Stimulated activated CD4-positive, alpha-beta T cell treated with anti-CD3 and anti-CD28 coated beads, Interleukin-2, amount 100 ng/mL, for 48 hours (primary cell): ENCODE measurements at regions not wholly inside any gene's neighbourhood (a gene's known extent, or its start where the extent isn't known, plus 50 kb on each side); places are given as distances from the start of the nearest gene placed in this dataset.

Source experiments
- DNase-seq, 2 donors: peaks; one replicate each; pipeline ENCODE4 v3.0.0-alpha.2; 2020

DNA sequence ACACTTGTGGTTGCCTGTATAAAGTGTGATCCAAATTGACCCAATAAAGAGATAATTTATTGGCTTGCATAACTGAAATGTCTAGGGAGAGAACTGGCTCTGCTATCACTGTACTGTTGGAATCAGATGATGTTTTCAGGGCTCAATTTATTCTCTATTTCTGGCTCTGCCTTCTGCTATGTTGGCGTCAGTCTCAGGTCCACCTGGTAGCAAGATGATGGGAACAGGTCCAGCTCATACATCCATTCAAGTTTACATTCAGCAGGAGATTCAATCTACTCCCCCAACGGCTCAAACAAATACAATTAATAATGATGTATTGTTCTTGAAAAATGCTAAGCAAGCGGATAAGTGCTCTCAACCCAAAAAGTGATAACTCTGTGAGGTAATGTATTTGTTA lies 297.7 kb upstream of the SYT4 start:
- no peak for DNase-seq

DNA sequence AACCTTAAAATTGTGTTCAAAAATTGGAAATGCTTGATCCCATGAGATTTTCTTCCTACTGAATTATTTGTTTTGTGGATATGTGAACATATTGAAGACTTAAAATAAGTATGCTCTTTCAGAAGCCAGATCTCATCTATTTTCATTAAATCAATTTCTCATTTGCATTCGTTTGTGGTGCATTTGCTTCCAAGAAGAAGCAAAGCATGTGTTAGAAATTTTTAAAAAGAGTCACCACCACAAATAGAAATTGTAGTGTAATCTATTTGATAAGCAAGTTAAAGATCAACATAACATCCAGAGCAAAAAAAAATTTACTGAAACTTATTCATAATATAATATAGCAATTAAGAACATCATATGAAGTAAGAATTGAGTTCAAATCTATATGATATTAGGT lies 300.9 kb upstream of the SYT4 start:
- DNase-seq: no peak

DNA sequence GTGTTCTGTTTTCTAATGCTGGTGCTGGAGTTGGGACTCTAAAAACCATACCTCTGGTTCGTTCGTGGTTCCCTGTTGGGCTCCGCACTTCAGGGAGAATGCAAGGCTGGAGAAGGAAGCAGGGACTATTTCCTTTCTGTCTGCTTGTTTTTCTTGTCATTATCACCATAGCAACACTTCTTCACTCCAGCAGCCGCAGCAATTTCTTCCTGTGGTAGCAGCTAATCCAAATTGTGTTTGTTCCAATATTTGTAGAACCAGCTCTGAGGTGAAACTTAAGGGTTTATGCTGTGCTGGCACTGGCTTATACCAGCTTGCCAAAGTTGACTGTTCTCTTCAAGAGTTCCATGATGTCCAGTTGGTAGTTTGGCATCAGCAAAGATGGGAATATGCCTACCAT lies 301.4 kb upstream of the SYT4 start:
- no peak for DNase-seq

DNA sequence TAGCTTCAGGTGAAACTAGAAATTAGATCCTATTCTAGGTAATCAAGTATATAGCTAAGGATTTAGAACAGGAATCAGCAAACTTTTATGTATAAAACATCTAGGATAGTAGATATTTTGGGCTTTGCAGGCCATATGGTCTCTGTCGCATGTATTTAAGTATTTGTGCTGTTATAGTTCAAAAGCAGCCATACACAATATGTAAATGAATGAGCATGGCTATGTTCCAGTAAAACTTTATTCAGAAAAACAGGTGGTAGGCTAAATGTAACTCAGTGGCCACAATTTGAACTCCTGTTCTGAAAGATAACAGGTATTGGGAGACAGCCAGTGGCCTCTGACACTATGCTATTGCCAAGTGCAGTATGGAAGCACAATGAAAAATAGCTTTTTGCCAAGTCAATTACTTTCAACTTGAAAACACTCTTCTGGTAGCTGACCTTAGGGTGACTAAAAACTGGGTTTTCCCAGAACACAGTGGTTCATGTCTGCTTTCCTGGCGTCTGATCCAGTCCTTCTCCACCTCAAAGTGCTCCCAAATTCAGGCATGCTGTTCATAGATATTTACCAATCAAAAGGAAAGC lies 304.7 kb upstream of the SYT4 start:
- DNase-seq: no peak

DNA sequence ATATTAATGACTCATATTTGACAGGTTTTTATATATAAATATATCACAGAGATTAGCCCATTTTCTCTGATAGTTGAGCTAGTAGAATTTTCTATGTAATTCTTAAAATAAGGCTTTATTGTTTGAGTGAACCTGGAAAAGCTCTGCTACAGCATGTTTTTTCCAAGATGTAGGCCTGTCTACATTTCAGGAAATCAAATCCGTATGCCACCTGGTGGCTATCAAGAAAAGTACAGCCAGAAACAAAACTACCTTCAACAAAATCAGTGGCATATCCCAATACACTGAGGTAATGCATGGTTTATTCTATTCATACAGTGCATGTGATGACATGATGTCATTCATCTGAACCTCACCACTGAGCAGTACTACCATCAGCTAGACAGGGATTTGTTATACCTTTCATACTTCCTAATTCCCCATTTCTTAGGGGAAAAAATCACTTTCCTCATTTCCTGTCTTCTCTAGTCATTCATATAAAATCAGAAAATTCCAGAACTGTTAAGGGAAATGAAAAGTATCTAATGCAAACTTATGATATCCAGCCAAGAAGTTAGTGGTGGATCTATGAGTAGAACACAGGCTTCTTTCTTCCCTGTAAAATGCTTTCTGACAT lies 310.4 kb upstream of the SYT4 start:
- DNase-seq: no peak

DNA sequence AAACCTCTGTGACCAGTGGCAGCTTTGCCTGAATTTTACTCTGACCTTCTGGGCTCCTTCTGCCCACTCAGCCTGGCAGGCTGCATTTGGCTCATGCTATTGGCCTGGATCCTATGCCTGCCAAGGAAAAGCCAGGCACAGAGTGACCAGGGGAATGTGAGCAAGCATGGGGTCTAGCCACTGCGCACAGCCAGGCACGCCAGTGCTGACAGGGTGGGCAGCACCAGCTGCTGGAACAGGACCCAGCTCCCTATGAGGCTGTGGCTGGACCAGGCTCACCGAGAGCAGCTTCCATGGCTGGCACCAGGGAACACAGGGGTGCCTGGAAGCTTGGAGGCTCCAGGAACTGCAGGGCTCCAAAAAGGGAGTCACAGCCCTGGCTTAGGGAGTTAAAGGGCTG lies 311.5 kb upstream of the SYT4 start:
- DNase-seq: no peak

DNA sequence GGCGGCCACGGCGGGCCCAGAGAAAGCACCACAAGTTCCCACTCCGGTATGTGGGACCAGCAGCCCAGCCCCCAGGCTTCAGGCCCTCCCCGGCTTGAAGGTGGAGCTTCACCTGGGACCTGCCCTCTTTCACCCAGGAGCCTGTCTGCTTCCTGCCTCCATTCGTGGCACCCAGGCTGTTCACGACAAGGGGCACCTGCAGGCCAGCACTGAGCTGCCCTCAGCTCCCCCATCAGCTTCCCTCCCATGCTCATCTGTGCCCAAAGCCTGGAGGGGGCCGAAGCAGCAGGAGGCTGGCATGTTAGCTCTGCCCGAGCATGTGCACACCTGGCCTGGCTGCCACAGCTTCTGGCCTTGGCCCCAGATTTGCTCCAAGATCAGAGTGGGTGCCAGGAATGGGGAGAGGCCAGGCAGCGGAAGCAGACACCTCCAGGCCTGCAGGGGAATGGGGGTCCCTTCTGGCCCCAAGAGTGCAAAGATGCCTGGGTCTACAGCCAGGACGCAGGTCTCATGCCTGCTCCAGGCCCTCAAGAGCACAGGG lies 312.4 kb upstream of the SYT4 start:
- DNase-seq: no peak

DNA sequence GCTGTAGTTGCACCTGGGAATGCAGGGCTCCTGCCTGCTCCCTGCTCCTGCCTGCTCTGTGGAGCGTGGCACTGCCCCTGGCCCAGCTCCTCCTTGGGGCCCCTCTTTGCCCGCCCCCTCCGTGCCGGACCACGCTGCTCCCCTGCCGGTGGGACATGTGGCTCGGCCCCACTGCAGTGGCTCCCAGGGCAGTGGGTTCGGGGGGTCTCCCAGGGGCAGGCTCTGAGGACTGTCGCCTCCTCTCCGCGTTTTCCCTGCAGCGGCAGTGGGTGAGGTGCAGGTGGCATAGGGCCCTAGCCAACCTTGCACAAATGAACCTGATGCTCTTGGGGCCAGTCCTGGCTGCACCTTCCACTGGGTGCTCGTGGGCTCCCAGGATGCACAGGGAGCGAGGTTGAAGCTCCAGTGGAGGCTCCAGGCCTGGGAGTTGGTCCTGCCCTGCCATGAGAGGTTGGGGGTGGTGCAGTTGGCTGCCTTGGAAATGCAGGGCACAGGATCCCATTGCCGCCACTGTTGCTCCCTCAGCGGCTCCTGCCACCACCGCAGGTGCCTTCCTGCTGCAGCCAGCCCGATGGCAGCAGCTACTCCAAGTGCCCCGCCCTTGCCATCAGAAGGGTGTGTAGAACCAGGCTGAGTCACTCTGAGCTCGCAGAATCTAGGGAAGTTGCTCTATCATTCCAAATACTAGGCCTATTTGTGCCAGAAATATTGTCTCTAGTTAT lies 313.1 kb upstream of the SYT4 start:
- DNase-seq: no peak

DNA sequence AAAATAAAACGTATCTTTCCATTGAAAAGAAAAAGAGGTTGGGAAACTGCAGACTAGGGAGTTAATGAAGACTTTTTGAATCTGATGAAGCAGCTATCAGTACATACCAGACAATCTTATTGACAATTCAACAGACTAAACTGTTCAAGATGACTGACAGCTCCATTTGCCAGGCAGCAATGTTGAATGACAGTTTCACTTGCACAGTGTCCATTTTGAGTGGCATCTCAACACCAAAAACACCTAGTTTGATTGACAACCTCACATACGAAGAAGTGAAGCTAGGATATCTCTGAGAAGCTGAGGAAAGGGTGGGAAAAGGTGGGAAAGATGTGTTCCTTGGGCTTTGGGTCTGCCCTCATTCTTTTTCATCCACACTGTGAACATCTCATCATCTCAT lies 315.0 kb upstream of the SYT4 start:
- no peak for DNase-seq

DNA sequence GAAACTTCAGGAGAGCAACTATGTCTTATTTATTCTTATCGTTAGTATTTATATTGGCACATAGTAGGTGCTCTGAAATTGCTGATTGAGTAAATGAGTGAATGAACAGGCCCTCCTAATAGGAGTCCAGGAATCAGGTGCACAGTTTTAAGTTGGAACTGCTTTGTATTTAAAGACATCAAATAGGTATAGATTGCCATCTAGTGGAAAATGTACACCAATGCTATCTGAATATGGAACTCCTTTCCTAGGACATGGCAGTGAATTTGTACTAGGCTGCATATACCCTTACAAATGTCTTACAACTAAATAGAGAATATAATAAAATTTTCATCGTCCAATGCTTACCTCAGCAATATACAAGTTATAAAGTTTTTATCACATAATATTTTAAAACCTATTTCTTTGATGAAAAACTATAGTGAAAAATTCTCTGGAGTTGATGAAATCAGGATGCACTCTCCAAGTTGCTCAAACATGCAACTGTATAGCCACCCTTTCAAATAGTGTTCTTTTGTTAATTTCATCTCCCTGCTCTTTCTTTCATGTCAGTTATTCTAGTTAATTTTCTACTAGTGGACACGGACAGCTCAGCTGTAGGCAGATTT lies 318.9 kb upstream of the SYT4 start:
- no peak for DNase-seq

DNA sequence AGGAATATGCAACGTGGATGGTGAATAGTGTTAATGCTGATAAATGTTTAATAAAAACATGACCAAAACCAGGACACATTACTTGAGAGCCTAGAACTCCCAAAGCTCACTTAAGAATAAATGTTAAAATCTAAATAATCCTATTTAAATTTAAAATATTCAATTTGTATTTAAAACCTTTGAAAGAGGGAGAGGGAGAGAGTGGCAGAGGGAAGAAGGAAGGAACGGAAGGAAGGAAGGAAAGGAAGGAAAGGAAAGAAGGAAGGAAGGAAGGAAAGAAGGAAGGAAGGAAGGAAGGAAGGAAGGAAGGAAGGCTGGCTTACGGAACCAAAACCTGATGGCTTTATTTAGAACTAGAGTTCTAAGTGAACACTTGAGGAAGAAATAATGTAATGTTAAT lies 324.1 kb upstream of the SYT4 start:
- no peak for DNase-seq

DNA sequence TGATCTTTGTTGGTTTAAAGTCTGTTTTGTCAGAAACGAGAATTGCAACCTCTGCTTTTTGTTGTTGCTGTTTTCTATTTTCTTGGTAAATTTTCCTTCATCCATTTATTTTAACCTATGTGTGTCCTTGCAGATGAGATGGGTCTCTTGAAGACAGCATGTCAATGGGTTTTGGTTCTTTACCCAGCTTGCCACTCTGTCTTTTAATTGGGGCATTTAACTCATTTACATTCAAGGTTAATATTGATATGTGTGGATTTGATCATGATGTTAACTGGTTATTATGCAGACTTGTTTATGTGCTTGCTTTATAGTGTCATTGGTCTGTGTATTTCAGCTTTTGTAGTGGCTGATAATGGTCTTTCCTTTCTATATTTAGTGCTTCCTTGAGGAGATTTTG lies 327.9 kb upstream of the SYT4 start:
- no peak for DNase-seq

DNA sequence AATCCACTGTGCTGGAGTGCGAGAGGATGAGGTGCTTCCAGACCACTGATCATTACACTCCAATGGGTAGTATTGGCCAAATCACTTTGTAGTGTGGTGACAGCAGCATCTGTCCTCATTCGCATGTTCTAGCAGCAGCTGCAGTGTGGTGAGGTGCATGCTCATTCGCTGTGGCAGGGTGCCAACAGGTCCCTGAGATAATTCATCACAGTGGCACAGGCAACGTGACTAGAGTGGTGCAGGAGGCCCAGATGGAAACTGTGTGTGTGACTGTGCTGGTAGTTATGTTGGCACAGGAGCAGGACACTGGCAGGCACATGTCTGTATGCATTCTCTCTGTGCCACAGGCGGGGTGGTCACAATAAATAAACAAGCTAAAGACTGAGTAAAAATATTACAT lies 329.5 kb upstream of the SYT4 start:
- no peak for DNase-seq

DNA sequence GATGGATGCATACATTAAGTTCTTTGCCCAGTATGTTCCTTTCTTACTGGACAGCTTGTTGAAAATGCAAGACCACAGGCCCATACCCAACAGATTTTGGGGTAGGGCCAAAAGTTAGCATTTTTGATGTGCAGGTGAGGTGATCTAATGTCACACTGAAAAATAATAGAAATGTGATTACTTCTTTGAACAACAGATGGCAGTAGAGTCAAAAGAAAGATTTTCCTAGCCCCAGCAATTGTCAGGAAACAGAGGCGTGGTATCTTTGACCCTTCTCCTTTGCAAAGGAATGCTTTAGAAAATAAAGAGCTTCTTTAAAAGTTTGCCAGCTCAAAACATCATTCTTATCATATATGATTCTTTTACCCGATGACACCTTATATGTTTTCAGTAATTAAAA lies 343.6 kb upstream of the SYT4 start:
- no peak for DNase-seq

DNA sequence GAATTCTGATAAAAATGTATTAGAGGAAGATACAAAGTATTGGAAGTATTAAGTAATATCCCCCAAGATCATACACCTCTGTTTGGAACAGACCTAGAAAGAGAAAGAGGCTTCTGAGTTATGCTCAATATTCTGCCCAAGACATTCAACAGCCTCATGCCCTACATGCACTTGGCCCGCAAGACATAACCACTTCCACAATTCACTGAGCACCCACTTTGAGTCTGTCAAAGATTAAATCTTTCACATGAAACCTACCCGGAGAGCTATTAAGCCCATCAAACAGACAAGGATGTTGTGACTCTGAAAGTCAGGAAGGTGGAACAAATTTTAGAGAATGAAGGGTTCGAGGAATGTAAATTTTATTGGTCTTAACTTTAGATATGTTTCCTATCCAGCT lies 344.7 kb upstream of the SYT4 start:
- no peak for DNase-seq

DNA sequence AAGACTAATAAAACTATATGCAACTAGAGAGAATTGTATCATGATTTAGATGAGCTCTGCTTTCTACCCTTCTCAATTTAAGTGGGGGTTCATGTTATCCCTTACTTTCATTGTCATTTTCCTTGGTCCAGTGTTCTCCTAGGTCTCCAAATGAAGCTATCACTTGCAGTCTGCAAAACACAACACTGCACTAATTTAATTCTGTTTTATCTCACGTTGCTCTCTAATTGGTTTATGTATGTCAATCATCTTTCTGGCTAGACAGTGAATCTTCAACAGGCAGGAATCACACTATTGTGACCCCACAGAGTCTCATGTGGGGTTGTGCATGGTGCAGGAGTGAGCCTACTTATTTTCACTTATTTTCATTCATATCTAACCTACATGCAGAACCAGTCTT lies 348.3 kb upstream of the SYT4 start:
- DNase-seq: no peak

DNA sequence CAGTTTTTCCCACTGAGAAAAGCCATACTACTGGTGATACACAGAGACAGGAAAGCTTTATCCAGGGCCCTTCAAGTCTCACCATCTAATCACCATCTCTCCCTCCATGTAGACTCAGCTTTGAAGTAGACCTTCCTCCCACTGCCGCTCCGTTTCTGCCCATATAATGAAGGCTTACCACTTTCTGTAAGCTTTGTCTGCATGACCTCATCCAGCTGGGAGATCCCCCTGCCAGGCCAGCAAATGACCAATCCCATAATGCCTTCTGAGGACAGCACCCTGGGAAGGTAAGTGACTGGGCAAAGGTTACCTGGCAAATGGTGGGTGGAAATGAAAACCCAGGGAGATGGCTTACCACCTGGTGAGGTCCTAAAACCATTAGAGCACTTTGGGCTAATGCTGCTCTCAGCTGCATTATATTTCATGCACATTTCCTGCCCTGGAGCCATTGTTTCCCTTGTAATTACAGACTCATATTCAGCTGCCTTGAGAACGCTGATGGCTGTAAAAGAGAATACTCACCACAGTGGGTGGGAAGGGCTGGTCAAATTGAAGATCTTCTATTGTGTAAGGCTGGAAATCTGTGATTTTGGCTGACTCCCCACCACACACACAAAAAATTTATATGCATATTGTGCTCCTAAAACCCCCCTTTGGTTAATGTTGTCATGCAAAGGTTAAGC lies 350.7 kb upstream of the SYT4 start:
- no peak for DNase-seq

DNA sequence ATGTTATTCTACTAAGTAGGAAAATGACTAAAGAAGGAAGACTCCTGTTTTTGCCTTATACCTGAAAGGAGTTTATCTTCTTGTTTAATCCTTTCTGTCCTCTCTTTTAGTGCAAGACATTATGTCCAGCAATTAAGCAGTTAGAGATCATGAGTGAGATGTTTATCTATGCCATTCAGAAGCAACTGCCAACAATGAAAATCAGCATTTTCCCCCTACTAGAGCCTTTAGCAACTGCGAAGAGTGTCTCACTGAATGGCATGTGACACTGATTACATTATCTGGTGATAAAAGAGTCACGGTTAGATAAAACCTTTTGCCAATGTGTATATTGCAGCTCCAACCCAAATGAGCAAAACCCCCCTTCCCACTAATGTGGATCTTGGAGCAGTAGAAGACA lies 357.7 kb upstream of the SYT4 start:
- DNase-seq: no peak

DNA sequence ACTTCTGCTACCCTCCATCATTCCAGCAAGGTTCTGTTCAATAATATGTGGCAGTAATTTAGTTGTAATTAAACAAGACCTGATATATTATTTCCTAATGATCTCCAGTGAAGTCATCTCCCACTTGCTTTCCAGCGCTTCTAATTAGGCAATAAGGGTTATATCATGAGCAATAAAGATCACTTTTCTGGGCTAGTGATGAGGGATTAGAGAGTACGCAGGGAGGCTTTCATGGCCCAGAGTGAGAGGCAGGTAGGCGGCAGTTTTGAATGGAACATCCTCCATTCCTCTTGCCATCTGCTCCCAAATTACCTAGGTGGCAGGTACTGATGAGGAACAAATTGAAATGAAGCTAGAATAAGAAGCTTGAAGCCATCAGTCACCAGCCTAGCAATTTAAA lies 358.1 kb upstream of the SYT4 start:
- no peak for DNase-seq

DNA sequence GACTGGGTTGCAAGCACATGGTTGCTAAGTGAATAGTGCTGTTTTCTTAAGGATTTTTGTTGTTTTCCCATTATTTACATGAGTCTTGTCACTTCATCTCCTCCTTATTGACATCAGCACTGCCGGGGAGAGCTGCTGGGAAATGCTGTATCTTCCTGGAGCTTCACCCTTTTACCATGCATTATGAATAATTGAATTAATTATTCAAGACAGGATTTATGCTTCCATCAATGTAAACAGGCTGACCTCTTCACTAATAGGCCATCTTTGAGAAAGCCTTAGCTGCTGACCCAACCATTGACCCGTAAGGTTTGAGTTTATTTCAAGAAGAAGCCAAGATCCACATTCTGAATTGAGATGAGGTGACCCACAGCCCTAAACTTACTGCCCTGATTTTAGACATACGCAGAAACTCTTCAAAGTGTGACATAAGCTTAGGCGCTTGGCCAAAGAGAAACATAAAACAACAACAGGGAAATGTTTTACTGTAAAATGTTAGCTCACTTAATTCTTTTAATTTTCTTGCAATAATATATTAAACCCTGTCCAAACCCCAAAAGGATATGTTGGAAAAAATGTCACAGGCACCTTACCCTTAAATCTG lies 365.5 kb upstream of the SYT4 start:
- no peak for DNase-seq

DNA sequence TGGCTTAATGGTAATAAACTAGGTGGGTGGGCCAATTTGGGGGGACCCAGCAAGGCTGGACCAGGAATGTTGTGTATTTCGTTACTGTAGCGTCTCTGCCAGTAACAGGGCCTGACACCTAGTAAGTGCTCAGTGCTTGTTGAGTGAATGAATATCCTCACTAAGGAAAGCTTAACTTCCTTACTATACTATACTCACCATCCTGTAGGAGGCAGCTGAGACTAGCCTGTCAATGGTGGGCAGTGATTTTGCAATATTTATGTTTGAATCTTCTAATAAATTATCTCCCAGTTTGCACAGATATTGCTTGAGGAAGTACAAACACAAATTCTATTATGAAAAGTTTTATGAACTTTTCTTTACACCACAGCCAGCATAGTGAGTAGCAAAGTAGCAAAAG lies 370.7 kb upstream of the SYT4 start:
- no peak for DNase-seq

DNA sequence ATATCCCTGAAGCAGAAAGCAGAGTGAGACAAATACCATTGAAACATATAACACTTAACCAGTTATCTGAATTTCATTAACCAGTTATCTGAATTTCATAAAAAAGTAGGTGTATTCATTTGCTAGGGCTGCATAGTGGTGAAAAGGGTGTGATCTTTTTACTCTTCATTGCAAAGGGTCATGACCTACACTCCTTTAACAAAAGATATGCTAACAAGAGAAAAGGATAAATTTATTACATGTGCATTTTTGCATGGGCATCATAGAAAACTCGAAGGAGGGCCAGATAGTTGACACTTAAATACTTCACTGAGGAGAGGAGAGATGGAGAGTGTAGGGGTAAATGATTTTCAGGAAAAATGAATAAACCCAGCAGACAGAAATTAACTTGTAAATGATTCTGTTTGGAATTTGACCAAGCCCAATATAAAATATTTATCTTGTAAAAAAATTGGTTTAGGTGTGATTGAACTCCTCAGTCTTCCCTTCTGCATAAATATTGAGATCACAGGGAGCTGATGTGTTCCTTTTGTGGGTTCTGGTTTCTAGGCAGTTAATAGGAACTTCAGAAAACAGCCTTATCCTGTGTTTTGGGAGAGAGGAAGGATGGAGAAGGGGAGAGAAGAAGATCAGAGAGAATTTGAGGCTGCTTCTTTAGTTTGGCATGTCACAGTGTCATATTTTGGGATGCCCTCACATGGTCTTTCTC lies 372.5 kb upstream of the SYT4 start:
- no peak for DNase-seq
